Right atrium auricular region (tissue), 2 donors: ENCODE measurements at regions not wholly inside any gene's neighbourhood (a gene's known extent, or its start where the extent isn't known, plus 50 kb on each side); places are given as distances from the start of the nearest gene placed in this dataset.

ENCODE experiments used
- DNase-seq: peaks from one replicate; pipeline ENCODE4 v3.0.0-alpha.2; 2019; ENCODE audit warnings: low spot score
- H3K27ac ChIP-seq, 2 donors: fragments of 200-600 bp; sonication (generic); 1 replicate in 1 of 2; 2 replicates in 1 of 2; pipeline ENCODE4 v1.5.1; 2016 to 2019
- H3K27me3 ChIP-seq, 2 donors: fragments of 200-600 bp; sonication (generic); one replicate each; pipeline versions ENCODE4 v1.5.1 to v1.6.0; 2017 to 2019
- H3K36me3 ChIP-seq: fragments of 200-600 bp; sonication (generic); one replicate; pipeline ENCODE4 v1.5.1; 2016
- H3K4me1 ChIP-seq, 2 donors: fragments of 200-600 bp; sonication (generic); one replicate each; pipeline versions ENCODE4 v1.5.1 to v1.6.0; 2017 to 2019
- H3K4me3 ChIP-seq, 2 donors: fragments of 200-600 bp; sonication (generic); 1 replicate in 1 of 2; 2 replicates in 1 of 2; pipeline ENCODE4 v1.5.1; 2017 to 2019; ENCODE audit warnings: mild to moderate bottlenecking in 1 of 2, moderate library complexity in 1 of 2
- H3K9me3 ChIP-seq, 2 donors: fragments of 200-600 bp; sonication (generic); one replicate each; pipeline ENCODE4 v1.5.1; 2019
- TF ChIP-seq, protein P1 (sequence below), 2 donors: fragments of 200-600 bp; sonication (generic); IDR thresholded peaks; one replicate each; pipeline ENCODE4 v1.5.1; 2019; ENCODE audit warnings: antibody characterized with exemption in 2 of 2

- Histone ChIP-seq H3K4me1 (no peaks in the 10 kb centered on the region), H3K4me3 (no peak overlapping the region), H3K27me3 (no peaks in the 10 kb centered on the region), H3K9me3 (no peaks in the 10 kb centered on the region), H3K36me3 (no peaks in the 10 kb centered on the region), H3K27ac (no peak overlapping the region)
- DNase-seq, result no peak
- TF ChIP-seq, protein P1, sequence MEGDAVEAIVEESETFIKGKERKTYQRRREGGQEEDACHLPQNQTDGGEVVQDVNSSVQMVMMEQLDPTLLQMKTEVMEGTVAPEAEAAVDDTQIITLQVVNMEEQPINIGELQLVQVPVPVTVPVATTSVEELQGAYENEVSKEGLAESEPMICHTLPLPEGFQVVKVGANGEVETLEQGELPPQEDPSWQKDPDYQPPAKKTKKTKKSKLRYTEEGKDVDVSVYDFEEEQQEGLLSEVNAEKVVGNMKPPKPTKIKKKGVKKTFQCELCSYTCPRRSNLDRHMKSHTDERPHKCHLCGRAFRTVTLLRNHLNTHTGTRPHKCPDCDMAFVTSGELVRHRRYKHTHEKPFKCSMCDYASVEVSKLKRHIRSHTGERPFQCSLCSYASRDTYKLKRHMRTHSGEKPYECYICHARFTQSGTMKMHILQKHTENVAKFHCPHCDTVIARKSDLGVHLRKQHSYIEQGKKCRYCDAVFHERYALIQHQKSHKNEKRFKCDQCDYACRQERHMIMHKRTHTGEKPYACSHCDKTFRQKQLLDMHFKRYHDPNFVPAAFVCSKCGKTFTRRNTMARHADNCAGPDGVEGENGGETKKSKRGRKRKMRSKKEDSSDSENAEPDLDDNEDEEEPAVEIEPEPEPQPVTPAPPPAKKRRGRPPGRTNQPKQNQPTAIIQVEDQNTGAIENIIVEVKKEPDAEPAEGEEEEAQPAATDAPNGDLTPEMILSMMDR (IDR thresholded peaks at IDR 0.05), result no peak
Observed at GRCh38 chr9:28810388-28811075, 1237.3 kb upstream of the C9orf72 start.

GRCh38 chr9:28820741-28821140 is 1247.5 kb upstream of the C9orf72 start:
- Histone ChIP-seq H3K4me3 (no peak overlapping the region), H3K4me1 (no peaks in the 10 kb centered on the region), H3K36me3 (no peaks in the 10 kb centered on the region), H3K9me3 (no peaks in the 10 kb centered on the region), H3K27ac (no peak overlapping the region), H3K27me3 (no peaks in the 10 kb centered on the region)
- DNase-seq, result no peak
- TF ChIP-seq, protein P1 (IDR thresholded peaks at IDR 0.05), result no peak

- Histone ChIP-seq H3K27ac (no peak overlapping the region), H3K36me3 (no peaks in the 10 kb centered on the region), H3K4me1 (no peaks in the 10 kb centered on the region), H3K27me3 (no peaks in the 10 kb centered on the region), H3K4me3 (no peak overlapping the region), H3K9me3 (no peaks in the 10 kb centered on the region)
- TF ChIP-seq, protein P1 (IDR thresholded peaks at IDR 0.05), result no peak
- DNase-seq, result no peak
Observed at GRCh38 chr9:28821240-28821639, 1248.0 kb upstream of the C9orf72 start.

- no peaks in the 10 kb centered on the region for H3K36me3 ChIP-seq
- H3K9me3 ChIP-seq, result no peaks in the 10 kb centered on the region
- no peak overlapping the region for H3K4me3 ChIP-seq
- no peaks in the 10 kb centered on the region for H3K4me1 ChIP-seq
- TF ChIP-seq, protein P1 (IDR thresholded peaks at IDR 0.05), result no peak
- H3K27ac ChIP-seq, result no peak overlapping the region
- DNase-seq, result no peak
- no peaks in the 10 kb centered on the region for H3K27me3 ChIP-seq
Observed at GRCh38 chr9:28824432-28824963, 1251.2 kb upstream of the C9orf72 start.

DNA sequence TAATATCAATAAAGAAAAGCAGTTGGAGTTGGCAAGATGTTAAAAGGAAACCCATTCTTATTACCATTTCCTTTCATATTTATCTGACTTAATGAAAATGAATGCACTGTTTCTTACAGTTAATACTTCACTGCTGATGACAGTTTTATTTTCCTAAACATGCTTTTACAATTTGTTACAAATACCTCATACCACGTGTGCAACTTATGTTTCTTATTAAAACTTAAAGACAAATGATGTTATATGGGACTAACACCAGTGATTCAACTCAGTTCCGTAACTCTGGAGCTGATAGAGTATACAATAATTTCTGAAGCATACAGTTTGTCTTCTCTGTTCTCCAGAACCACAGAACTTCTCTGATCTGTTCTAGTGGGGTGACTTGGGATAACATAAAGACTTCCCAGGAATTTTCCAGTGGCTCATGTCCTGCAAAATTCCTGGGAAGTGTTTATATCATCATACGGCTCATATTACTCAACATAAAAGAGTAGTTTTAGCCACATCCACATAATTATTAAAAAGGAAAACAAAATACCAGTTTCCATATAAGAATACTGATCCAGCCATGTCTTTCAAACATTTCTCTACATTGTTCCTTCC is 1259.0 kb upstream of the C9orf72 start:
- TF ChIP-seq, protein P1 (IDR thresholded peaks at IDR 0.05), result no peak

More for the DNA sequence above, 1259.0 kb upstream of the C9orf72 start:
- no peak for DNase-seq
- no peaks in the 10 kb centered on the region for H3K36me3 ChIP-seq
- no peaks in the 10 kb centered on the region for H3K27me3 ChIP-seq
- H3K4me3 ChIP-seq, result no peak overlapping the region
- H3K4me1 ChIP-seq, result no peaks in the 10 kb centered on the region
- H3K27ac ChIP-seq, result no peak overlapping the region
- no peaks in the 10 kb centered on the region for H3K9me3 ChIP-seq
